ENCODE measurements at regions not wholly inside any gene's neighbourhood (a gene's known extent, or its start where the extent isn't known, plus 50 kb on each side); places are given as distances from the start of the nearest gene placed in this dataset.

GRCh38 chr22:49240016-49240380 is 587.7 kb downstream of the BRD1 start:
- no peak overlapping the region for H3K4me3 ChIP-seq (ENCODE audit: low read depth, low read length)
- DNase-seq (ENCODE audit: low read depth): no peak
- TF ChIP-seq POLR2A (IDR thresholded peaks at IDR 0.05; ENCODE audit: extremely low read depth, insufficient read length) (no peak), CTCF (IDR thresholded peaks at IDR 0.05; ENCODE audit: low read depth, low read length) (no peak), MAX (IDR thresholded peaks at IDR 0.05; ENCODE audit: low read depth, low read length) (no peak)

- no peak overlapping the region for H3K4me3 ChIP-seq (ENCODE audit: low read depth, low read length)
- DNase-seq (ENCODE audit: low read depth): no peak
- TF ChIP-seq MYC (IDR thresholded peaks at IDR 0.05; ENCODE audit: low read depth, low read length) (no peak), POLR2A (IDR thresholded peaks at IDR 0.05; ENCODE audit: extremely low read depth, insufficient read length) (no peak), CTCF (IDR thresholded peaks at IDR 0.05; ENCODE audit: low read depth, low read length) (no peak), MAX (IDR thresholded peaks at IDR 0.05; ENCODE audit: low read depth, low read length) (no peak)
These were observed 588.2 kb downstream of the BRD1 start for GRCh38 chr22:49239264-49240015.

DNA sequence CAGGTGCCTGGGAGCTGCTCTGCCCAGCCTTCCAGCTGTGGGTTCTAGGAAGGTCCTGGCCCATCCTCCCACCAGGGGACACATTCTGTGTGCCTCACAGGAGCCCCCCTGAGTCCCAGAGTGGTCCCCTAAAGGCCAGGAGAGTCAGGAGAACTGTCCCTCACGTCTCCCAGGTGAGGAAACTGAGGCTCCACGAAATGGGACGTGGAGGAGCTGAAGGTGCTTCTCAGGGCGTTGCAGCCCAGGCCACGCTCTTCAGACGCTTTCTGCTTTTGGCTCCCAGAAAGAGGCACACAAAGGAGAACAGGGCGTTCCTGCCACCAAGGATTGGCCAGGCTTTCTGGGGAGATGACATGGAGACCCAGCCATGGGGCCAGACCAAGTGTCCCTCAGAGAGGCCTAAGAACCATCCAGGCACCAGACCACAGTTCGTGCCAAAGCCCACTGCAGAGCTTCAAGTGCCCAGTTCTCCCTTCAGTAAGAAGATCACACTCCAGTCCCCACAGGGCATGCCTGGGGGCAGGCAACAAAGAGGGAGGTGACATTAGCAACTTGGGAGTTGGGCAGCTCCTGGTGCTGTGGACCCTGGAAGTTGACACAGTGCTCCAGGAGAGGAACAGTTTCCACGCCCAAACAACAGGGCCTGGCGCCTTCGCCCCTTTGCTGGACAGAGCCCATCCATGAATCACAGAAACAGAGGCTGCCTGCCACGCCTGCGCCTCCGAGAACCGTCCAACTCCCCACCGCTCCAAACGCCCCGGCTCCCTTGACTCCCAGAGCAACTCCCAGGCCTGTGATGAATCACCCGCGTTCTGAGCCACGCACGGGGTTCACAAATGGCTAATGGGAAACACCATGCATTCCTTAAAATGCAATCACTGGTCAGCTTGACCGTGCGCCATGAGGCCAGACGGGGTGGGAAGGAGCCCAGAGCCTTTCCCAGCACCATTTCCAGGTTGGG is 589.2 kb downstream of the BRD1 start:
- TF ChIP-seq MYC (IDR thresholded peaks at IDR 0.05; ENCODE audit: low read depth, low read length): no peak
- TF ChIP-seq CTCF (IDR thresholded peaks at IDR 0.05; ENCODE audit: low read depth, low read length): no peak
- no peak for TF ChIP-seq MAX (IDR thresholded peaks at IDR 0.05; ENCODE audit: low read depth, low read length)
- TF ChIP-seq POLR2A (IDR thresholded peaks at IDR 0.05; ENCODE audit: extremely low read depth, insufficient read length): no peak
- no peak for DNase-seq (ENCODE audit: low read depth)
- no peak overlapping the region for H3K4me3 ChIP-seq (ENCODE audit: low read depth, low read length)

DNA sequence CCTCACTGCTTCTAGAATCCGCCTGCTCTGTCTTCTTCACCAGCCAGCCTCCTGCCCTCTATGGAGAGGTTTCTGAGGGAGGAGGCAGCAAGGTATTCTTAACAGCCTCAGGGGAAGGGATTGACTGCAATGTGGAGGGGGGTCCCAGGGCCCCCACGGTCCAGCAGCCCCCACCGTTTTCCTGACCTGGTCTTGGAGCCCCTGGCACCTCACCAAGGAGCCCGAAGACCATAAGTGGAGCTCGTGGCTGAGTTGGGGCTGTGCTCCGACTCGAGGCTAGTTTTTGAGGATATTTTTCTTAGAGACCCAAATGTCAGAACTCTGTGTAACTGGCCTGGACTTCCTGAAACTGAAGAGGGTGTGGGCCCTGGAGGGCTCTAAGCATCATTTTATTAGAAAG is 590.0 kb downstream of the BRD1 start:
- no peak for DNase-seq (ENCODE audit: low read depth)
- no peak overlapping the region for H3K4me3 ChIP-seq (ENCODE audit: low read depth, low read length)
- no peak for TF ChIP-seq MYC (IDR thresholded peaks at IDR 0.05; ENCODE audit: low read depth, low read length)
- no peak for TF ChIP-seq CTCF (IDR thresholded peaks at IDR 0.05; ENCODE audit: low read depth, low read length)
- no peak for TF ChIP-seq MAX (IDR thresholded peaks at IDR 0.05; ENCODE audit: low read depth, low read length)
- no peak for TF ChIP-seq POLR2A (IDR thresholded peaks at IDR 0.05; ENCODE audit: extremely low read depth, insufficient read length)

- no peak overlapping the region for H3K4me3 ChIP-seq (ENCODE audit: low read depth, low read length)
- DNase-seq (ENCODE audit: low read depth): no peak
- TF ChIP-seq CTCF (IDR thresholded peaks at IDR 0.05; ENCODE audit: low read depth, low read length) (no peak), POLR2A (IDR thresholded peaks at IDR 0.05; ENCODE audit: extremely low read depth, insufficient read length) (no peak), MYC (IDR thresholded peaks at IDR 0.05; ENCODE audit: low read depth, low read length) (no peak), MAX (IDR thresholded peaks at IDR 0.05; ENCODE audit: low read depth, low read length) (no peak)
These were observed 590.4 kb downstream of the BRD1 start for GRCh38 chr22:49237279-49237678.

Measured in NB4 (cell line).